ENCODE measurements at regions not wholly inside any gene's neighbourhood (a gene's known extent, or its start where the extent isn't known, plus 50 kb on each side); places are given as distances from the start of the nearest gene placed in this dataset.

DNA sequence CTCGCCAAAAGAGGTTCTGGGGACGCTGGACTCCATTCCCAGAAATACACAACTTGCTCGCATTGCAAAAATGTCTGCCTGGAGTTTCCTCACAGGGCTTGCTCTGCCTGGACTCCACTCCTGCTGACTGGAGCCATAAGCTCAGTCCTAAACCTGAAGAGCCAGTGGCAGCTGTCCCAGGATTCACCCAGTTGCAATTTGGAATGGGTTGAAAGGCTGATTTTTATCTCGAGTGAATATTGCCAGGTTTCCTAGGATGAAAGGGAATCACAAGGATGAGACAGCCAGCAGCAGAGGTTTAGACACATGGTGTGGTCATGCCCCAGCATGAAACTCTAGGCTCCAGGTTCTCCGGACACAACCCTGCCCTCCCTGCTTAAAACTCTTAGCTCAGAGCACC lies 223.3 kb downstream of the BMP7 start:
- TF ChIP-seq, protein P1, sequence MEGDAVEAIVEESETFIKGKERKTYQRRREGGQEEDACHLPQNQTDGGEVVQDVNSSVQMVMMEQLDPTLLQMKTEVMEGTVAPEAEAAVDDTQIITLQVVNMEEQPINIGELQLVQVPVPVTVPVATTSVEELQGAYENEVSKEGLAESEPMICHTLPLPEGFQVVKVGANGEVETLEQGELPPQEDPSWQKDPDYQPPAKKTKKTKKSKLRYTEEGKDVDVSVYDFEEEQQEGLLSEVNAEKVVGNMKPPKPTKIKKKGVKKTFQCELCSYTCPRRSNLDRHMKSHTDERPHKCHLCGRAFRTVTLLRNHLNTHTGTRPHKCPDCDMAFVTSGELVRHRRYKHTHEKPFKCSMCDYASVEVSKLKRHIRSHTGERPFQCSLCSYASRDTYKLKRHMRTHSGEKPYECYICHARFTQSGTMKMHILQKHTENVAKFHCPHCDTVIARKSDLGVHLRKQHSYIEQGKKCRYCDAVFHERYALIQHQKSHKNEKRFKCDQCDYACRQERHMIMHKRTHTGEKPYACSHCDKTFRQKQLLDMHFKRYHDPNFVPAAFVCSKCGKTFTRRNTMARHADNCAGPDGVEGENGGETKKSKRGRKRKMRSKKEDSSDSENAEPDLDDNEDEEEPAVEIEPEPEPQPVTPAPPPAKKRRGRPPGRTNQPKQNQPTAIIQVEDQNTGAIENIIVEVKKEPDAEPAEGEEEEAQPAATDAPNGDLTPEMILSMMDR (conservative IDR thresholded peaks at IDR 0.05; ENCODE audit: low read depth, low read length) = no peak
- TF ChIP-seq EZH2 (IDR thresholded peaks at IDR 0.05; ENCODE audit: low read length, unreplicated experiment) = no peak

All from PC-3 (cell line).